Inflammatory macrophage treated with lipopolysaccharide for 4 hours (primary cell): ENCODE measurements at regions not wholly inside any gene's neighbourhood (a gene's known extent, or its start where the extent isn't known, plus 50 kb on each side); places are given as distances from the start of the nearest gene placed in this dataset.
A peak's percentile ranks its signal among the peaks of the same experiment; 100 is the strongest.

Experiments
- DNase-seq: peaks from one replicate; pipeline ENCODE4 v3.0.0-alpha.2; 2020

DNA sequence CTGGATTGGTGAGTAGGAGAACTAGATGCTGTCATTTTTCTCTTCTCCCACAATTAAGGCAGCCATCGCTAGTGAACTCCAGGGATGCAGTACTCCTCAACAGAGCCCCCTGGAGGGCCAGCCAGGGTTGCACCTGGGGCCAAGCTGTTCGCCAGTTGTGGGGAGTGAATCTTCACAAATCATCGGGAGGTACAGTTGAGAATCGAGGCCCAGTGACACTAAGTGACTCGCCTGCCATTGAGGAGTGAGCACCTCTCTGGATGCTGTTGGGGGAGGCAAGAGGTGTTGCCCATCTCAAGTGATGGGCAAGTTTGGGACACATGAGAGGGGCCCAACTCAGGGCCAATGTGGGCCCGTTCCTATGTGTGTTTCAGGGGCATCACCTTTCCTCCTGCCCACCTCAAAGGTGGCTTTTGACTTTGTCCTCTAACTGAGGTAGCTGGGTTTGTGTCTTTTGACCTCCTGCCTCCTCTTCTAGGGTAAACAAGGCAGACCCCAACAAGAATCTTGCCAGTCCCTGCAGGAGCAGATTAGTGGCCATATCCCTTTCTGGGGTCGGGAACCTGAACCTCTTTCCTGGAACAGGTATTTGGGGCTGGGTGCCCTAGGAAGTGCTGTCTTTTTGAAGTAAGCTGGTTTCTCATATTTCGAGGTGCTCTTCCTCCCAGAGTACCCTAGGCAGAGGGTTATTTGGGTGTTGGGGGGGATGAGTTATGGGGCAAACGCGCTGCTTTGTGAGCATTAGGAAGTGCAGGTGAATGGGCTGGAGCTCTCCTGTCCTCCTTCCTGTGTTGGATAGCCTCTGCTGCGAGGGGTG lies 181.2 kb downstream of the MACROH2A1 start:
- DNase-seq = no peak

DNA sequence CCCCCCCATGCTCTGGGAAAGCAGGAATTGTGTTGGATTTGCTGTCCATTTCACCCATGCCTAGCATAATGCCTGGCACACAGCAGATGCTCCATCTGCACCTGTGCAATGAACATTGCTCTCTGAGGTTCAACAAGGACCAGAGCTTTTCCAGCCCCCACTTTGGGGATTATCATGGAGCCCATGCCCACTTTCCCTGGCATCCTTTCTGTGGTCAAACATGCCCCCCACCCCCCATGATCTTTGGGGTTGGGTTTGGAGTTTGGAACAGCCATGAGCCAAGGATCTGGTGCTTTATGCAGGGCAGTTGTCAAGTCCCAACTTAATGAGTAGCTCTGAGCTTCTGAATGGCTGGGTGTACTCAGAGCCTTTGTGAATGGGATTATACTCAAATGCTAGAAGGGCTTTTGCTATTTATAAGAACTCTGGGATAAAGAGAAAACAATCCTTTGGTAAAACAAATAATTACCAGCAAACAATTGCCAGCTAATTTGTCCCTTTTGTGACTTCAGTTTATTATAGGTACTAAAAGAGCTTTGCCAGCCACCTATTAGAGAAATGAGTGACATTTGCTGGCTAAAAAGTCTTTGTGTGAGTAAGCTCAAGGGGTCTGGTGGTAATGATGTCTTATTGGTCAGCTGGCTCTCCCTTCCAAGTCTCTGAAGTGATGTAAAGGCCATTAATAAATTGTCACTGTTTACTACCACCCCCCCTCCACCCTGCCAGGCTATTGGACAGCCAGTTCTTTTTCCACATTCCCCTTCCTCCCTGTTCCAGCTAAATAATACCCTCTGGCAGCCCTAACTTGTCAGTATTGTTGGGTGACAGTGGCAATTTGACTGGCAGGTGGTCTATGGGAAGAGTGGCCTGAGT lies 182.3 kb downstream of the MACROH2A1 start:
- DNase-seq = no peak

DNA sequence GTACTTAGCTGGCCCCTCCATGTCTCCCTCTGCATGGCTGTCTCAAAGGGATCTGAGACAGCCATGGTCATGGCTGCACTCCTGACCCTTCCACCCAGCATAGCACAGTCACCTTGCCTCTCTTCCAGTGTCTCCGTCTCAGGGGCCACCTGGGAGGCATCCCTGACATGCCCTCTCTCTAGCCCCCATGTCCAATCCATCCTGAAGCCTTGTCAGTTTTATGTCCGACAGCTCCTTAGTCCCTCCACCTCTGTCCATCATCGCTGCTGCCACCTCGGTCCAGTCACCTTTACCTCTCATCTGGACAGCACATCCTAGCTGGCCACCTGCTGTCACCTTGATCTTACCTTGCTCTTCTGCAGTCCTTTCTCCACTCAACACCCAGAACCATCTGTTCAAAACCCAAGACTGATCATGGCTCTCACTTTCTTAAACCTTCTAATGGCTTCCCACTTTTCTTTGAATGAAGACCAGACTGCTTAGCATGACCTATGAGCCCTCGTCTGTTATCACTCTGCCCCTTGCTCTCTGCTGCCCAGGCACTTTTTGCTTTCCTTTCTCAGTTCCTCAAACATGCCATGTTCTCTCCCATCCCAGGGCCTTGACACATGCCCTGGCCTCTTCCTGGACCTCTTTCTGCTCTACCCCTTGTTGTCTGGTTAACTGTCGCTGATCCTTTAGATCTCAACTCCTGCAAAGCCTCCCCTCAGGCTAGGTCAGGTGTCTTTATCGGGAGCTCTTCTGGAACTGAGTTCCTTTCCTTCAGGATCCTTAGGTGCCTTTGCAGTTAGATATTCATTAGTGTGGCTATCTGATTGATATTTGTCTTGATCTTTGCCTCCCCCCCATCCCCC lies 181.8 kb upstream of the PITX1 start:
- DNase-seq = peak; percentile 26

DNA sequence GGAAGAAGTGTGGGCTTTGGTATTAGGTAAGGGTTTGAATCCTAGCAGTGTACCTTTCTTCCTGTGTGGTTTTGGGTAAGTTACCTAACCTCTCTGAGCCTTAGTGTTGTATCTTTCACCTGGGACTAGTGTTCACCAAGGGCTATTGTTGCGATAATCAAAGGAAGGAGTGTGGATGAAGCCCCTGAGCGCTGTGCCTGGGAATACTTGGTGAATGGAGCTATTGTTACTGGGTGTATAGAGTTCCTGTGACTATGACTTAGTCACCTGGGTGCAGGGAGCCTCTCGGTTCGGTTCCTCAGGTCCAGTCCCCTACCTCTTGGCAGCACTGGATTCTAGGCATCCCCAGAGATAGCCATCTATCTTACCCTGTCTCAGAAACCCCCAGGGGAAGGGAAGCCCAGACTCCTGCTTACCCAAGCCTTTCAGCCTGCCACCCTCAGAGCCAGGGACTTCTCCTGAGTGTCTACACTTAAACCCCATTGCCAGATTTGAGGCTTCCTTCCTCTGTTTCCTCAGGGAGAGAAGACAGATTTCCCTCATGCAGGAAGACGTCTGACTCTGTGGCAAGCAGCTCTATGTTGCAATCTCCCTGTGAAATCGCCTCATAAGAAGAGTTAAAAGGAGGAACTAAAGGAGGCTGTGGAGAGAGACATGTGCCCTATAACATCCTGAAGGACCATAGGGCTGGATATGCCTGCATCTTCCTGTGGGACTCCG lies 181.0 kb upstream of the PITX1 start:
- DNase-seq = peak; percentile 93

DNA sequence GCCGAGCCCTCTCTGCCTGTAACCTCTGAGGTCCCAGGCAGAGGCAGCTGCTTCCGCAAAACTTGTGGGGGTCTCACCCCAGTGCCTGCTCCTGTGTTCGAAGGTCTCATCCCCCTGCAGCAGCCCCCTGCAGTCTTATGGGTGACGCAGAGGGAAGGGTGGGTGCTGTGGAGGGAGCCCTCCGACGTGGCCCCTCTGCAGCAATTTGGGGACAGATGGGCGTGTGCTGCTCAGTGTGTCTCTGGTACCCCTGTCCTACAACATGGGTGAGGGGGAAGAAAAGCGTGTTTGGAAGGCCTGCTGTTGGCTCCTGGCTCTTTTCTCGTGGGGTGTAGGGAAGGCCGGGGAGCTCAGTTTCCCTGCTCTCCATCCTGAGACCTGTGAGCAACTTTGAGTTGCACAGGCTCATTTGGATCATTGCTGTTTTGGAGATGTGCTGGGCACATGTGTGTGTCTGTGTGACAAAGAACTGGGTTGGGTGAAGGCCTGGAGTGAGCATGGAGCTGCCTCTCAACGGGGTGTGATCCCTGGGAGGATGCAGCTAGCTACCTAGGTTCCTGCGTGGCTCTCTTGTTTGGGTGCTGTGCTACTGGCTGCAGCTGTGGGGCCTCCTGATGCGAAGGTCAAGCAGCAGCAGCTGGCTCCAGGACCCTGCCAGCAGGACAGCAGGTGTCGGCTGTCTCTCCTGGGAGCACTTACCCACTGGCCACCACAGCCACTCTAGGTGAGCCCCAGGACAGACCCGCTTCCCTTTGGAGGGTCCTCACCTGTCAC lies 179.6 kb upstream of the PITX1 start:
- DNase-seq = no peak

DNA sequence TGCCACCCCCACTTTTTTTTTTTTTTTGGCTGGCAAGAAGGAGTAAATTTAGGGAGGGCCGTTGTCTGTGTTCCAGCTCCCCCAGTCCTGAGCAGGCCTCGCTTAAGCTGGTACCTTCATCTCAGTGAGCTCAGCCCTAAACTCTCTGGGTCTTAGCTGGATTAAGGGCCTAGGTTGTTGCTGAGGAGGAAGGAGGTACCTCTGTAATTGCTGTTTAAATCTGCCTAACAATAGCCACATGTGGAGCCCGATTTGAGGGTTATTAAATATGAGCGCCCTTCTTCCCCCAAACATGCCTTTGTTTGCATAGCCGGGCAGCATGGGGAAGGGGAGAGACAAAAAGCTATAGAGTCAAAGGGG lies 179.0 kb upstream of the PITX1 start:
- DNase-seq = no peak

DNA sequence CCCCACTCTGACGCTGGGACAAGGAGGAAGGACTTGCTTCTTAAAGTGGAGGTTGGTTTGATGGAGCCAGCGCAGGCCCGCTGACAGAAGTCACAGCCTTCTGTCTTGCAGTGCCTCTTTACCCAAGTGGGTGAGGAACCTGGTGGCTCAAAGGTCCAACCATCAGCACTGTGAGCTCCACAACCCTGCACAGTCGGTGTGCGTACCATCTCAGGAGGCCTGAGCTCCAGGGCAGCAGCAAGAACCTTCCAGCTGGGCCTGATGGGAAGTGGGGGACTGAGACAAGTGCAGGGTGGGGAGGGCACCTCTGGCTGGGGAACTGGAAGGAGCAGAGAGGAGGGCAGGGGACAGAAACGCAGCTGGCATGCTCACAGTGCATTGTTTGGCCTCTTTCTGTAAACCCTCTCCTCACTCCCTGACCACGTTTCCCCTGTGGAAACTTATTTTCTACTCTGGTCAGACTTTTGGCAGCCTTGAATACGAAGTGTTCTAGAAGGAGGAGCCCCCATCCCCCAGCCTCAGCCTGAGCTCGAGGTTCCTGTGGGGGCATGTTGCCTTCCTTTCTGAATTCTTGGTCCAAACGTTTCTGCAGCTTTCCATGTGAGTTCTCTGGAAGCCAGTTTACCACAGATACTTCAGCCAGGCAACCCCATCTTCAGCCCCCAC lies 178.5 kb upstream of the PITX1 start:
- DNase-seq = no peak

DNA sequence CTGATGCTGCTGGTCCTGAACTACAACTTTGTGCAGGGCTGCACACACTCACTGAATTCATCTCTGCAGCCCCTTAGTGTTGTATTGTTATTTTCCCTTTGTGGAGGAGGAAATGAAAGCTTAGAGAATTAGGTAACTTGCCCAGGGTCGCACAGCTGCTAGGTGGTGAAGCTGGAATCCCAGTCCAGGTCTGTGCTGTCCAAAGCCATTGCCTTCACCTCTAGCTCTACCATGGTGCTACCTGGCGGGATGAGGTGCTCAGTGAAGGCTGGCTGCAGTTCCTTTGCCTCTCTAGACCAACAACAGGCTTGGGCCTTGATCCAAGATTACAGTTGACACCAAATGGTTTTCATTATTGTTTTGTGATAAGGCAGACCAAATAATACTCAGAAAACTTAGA lies 177.8 kb upstream of the PITX1 start:
- no peak for DNase-seq

DNA sequence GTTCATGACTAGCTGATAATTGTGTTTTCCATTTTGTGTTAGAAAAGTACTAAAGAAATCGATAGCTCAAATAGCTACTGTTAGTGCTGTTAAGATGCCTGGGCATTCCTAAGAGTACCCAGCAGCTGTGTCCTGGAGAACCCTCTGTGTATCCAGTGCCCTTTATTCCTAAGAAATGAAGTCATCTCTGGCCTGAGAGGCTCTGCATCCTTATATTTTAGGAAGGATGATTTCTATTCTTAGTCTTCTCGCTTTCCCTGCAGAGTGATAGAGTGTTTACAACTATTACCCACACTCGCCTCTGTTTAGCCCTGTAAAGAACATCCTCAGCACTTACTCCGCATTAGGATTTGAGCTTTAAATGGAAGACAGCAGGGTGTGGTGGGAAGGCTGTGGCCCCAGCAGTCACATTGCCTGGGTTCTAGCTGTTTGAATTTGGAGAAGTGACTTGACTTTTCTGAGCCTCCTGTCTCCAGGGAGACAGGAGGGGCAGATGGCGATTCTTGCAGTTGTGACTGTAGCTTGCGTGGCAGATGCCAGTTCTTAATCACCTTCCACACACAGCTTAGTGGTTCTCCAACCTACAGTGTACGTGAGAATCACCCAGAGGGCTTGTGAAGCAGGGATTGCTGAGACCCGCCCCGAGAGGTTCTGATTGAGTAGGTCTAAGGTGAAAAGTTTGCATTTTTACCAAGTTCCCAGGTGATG lies 177.2 kb upstream of the PITX1 start:
- no peak for DNase-seq

DNA sequence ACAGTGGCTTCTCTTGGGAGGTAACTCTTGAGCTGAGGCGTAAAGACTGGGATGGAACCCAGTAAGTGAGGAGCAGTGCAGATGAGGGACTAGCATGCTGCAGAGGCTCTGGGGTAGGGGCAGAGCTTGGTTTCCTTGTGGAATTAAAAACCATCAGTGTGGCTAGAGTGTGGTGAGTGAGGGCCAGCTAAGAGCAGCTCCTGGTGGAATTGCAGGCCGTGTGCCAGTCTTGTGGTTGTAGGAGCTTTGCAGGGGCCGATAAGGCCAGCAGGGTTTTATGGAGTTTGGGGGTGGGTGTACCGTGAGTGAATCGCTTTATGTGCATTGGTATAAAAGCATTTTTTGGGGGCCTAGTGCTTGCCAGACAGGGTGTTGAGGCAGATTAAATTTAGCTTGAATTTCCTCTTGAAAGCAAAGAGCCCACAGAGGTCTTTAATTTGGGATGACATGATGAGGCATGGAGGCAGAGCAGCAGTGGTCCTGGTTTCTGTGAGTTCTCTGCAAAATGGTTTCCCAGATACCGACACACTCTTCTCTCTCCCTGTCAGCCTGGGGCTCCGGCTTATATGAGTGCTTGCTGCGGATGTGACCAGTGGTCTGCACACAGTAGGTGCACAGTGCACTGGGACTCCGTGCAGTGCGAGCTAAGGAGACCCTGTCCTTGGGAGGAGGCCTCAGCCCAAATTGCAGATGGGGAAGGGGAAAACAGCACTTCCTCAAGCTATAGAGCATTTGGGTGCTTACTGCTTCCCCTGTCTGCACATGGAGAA lies 176.4 kb upstream of the PITX1 start:
- no peak for DNase-seq

DNA sequence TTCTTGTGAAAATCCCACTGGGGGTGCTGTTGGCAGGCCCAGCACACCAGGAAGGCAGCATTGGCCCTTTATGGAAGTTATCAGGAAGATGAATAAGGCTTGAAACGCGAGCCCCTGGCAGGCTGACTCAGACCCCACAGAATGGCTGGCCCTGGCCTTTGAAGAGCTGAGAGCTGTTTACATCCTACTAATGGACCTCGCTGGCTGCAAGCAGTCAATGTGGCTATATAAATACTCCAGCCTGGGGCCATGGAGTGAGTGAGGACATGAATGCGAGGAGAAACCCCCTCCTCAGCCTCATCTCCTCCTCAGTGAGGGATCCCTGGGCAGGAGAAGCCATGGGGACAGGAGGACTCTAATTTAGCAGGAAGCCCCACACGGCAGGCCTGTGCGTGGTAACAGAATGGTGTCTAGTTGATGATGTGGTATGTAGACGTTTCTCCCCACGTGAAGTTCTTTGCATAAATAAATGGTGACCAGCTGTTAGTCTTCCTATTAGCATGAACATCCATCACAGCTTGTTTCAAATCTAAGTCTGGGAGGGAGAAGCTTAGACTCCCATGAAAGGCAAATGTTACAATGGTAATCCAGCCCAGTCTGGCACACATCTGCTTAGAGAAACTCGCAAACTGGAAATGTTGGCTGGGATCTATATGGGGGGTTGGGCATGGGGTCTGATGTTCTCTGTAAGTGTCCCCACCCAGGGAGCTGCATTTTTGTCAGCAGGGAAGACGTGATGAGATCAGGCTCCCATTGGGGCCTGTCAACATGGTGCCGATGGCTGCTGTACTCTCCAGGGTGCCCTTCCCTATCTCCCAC lies 175.1 kb upstream of the PITX1 start:
- DNase-seq = no peak

DNA sequence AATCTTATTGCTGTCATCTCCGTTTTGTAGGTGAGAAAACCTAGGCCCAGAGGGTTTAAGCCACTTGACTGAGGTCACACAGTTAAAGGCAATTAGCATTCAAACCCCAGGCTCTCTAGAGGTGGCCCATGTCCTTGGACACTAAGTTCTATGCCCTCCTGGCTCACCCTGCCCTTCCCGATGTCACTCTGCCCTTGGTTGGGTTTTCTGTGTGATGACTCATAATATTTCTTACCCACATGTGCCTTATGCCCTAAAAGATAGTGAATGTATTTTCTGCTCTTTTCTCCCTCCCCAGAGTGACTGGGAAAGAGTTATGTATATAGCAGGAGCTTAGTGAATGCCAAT lies 174.5 kb upstream of the PITX1 start:
- DNase-seq = no peak

DNA sequence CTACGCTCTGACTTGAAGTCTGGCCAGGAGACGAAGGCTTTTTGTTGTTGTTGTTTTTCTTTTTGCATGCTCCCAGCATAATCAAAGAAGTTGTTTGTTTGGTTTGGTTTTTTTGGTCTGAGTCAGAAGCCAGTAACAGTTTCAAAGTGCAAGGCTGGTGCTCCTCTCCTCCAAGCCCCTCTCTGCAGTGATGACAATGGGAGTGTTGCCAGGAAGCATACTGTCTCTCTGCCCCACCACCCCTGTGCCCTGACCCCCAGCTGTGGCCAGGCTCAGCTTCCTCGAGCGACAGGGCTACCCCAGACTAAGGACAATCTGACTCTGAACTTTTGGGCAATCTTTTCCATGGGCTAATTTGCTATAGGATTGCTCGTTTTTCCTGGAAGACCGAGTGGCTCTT lies 173.8 kb upstream of the PITX1 start:
- no peak for DNase-seq

DNA sequence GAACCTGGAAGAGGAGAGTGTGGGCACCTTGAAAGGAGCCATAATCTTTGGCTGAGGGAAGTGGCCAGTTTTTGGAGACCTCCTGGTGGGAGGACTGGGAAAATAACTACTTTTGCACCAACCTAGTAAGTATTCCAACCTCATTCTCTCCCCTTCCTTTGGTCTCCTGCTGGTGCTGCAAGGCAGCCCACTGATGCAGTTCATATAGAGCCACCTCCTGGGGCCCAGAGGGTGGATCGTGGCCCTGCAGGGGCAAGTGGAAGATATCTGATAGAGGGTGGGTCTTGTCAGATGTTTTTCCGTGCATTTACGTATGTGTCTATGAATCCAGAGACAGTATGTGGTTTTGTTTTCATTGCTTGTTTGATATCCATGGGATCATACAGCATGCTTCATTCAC lies 172.8 kb upstream of the PITX1 start:
- DNase-seq = no peak

DNA sequence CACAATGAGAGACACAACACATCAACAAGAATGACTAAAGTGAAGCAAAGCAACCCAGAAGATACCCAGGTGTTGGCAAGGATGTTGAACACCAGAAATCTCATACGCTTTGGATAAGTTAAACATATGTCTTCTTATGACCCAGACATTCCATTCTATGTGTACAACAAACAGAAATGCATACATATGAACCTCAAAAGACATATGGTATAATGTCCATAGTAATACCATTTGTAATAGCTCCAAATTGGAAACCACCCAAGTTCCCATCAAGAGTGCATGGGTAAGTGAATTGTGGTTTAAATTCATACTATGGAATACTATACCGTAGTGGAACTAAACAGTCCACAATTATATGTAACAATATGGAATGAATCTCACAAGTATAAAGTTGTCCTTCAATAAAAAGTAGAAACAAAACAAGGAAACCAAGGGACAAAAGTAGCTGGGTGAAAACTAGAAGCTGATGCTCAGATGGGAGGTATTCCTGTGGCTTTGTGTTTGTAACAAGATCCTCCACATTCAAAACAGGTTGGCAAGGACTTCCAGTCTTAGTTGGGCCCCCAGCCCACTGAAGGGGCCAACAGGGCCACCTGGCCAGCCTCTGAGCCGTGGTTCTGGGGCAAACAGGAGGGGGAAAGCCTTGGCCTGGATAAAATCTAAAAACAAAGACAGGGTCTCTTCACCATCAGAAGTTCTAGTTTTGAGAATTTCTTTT lies 171.8 kb upstream of the PITX1 start:
- no peak for DNase-seq

DNA sequence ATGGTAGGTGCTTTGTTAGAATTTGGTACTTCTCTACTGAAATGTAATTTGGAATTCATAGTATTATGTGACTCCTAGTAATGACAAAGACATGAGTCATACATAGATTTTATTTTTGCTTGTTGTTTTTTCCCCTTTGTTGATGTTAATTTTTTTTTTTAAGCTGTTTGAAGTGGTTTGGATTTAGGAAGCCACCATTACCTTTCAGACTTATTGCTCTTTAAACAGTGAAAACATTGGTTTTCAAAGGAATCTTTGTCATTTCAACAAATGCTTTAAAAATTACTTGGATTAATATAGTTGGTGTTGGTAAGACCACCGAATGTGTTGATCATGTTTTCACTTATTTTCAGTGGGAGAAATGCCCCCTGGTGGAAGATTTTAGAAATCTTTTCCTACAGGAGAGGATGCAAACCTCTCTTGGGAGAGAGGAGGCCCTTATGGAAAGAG lies 170.1 kb upstream of the PITX1 start:
- peak; percentile 26 for DNase-seq

DNA sequence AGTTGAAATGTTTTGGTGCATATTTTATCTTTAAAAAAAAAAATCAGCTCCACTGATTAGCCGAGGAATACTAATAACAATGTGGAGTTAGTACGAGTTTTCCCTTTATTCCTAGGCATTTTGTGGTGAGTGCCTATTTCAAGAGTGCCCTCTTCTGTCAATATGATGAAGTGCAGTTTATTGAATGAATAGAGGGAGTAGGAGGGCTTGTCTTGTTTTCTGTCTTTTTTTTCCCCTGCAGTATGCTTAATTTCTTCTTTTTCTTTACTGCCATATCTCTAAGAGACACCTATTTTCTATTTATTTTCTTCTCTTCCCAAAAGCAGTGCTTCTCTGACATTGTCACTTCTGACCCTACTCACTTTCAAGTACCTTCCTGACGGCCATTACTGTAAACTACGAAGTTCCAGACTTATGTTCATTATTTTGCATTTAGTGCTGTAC lies 169.6 kb upstream of the PITX1 start:
- DNase-seq = peak; percentile 29

DNA sequence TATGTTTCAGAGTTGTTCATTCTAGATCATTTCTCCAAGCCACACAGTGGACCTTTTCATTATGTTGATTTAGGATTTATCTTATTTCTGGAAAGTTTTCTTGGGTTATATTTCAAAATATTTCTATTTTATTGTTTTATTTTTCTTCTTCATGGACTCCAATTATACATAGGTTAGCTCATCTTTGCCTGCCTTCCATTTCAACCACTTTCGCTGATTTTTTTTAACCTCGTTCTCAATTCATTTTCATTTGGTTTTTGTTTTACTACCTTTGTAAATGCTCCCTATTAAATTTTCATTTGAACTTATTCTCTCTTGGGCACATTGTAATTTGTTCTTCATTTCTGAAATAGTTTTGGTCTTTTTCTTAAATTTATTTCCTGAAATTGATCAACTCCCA lies 169.0 kb upstream of the PITX1 start:
- no peak for DNase-seq
